Progenitor cell of endocrine pancreas (in vitro differentiated cells): ENCODE measurements at regions not wholly inside any gene's neighbourhood (a gene's known extent, or its start where the extent isn't known, plus 50 kb on each side); places are given as distances from the start of the nearest gene placed in this dataset.

Source experiments
- DNase-seq: peaks from one replicate; pipeline ENCODE4 v3.0.0; 2021; ENCODE audit warnings: low spot score; ENCODE audit not compliant: unreplicated experiment
- H3K27ac Mint-ChIP-seq: 2 replicates; pipeline ENCODE4 v1.8.0; 2021; ENCODE audit warnings: mild to moderate bottlenecking, moderate library complexity, mixed read lengths
- H3K27me3 Mint-ChIP-seq: 2 replicates; pipeline ENCODE4 v1.8.0; 2021; ENCODE audit warnings: mixed read lengths
- H3K36me3 Mint-ChIP-seq: 2 replicates; pipeline ENCODE4 v1.8.0; 2022; ENCODE audit warnings: mixed read lengths; ENCODE audit not compliant: insufficient read depth
- H3K4me1 Mint-ChIP-seq: 2 replicates; pipeline ENCODE4 v1.8.0; 2021; ENCODE audit warnings: low read depth, mixed read lengths
- H3K4me3 Mint-ChIP-seq: 2 replicates; pipeline ENCODE4 v1.8.0; 2021; ENCODE audit warnings: low read depth, mild to moderate bottlenecking, moderate library complexity, mixed read lengths
- H3K9me3 Mint-ChIP-seq: 2 replicates; pipeline ENCODE4 v1.8.0; 2021; ENCODE audit warnings: low read depth, mixed read lengths
- TF ChIP-seq, protein P1 (sequence below): fragments of 200-600 bp; sonication (generic); IDR thresholded peaks from one replicate; pipeline ENCODE4 v1.5.0; 2021; ENCODE audit warnings: antibody characterized with exemption, mild to moderate bottlenecking; ENCODE audit not compliant: unreplicated experiment

GRCh38 chr3:116963802-116964201, 254.2 kb downstream of the TUSC7 start:
- DNase-seq = no peak
- TF ChIP-seq, protein P1, sequence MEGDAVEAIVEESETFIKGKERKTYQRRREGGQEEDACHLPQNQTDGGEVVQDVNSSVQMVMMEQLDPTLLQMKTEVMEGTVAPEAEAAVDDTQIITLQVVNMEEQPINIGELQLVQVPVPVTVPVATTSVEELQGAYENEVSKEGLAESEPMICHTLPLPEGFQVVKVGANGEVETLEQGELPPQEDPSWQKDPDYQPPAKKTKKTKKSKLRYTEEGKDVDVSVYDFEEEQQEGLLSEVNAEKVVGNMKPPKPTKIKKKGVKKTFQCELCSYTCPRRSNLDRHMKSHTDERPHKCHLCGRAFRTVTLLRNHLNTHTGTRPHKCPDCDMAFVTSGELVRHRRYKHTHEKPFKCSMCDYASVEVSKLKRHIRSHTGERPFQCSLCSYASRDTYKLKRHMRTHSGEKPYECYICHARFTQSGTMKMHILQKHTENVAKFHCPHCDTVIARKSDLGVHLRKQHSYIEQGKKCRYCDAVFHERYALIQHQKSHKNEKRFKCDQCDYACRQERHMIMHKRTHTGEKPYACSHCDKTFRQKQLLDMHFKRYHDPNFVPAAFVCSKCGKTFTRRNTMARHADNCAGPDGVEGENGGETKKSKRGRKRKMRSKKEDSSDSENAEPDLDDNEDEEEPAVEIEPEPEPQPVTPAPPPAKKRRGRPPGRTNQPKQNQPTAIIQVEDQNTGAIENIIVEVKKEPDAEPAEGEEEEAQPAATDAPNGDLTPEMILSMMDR = no peak
- Mint-ChIP-seq H3K9me3 (no peaks in the 10 kb centered on the region), H3K36me3 (no peaks in the 10 kb centered on the region), H3K4me3 (no peak overlapping the region), H3K27ac (no peak overlapping the region), H3K27me3 (no peaks in the 10 kb centered on the region), H3K4me1 (peaks cover 10% of the 10 kb centered on the region)

- Mint-ChIP-seq H3K27ac (no peak overlapping the region), H3K4me3 (no peak overlapping the region), H3K9me3 (no peaks in the 10 kb centered on the region), H3K27me3 (no peaks in the 10 kb centered on the region), H3K36me3 (no peaks in the 10 kb centered on the region), H3K4me1 (no peaks in the 10 kb centered on the region)
- no peak for DNase-seq
- TF ChIP-seq, protein P1 = no peak
Observed at GRCh38 chr3:116966649-116967048, 257.1 kb downstream of the TUSC7 start.

GRCh38 chr3:116969135-116969534, 259.6 kb downstream of the TUSC7 start:
- no peak for DNase-seq
- H3K4me3 Mint-ChIP-seq = no peak overlapping the region

DNA sequence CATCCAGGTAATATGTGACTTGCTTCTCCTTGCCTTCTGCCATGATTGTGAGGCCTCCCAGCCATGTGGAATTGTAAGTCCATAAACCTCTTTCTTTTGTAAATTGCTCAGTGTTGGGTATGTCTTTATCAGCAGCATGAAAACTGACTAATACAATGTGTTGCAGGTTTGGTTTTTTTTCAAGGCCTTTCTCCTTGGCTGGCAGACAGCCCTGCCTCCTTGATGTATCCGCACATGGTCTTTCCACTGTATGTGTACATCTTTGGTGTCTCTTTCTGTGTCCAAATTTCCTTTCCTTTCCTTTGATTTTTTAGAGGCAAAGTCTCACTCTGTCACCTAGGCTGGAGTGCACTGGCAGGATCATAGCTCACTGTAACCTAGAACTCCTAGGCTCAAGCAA, 260.1 kb downstream of the TUSC7 start:
- TF ChIP-seq, protein P1 = no peak
- no peak overlapping the region for H3K27ac Mint-ChIP-seq
- H3K27me3 Mint-ChIP-seq = no peaks in the 10 kb centered on the region
- no peaks in the 10 kb centered on the region for H3K9me3 Mint-ChIP-seq
- no peaks in the 10 kb centered on the region for H3K4me1 Mint-ChIP-seq
- DNase-seq = no peak
- no peaks in the 10 kb centered on the region for H3K36me3 Mint-ChIP-seq
- H3K4me3 Mint-ChIP-seq = no peak overlapping the region

More at GRCh38 chr3:116969135-116969534, 259.6 kb downstream of the TUSC7 start:
- Mint-ChIP-seq H3K4me1 (no peaks in the 10 kb centered on the region), H3K9me3 (no peaks in the 10 kb centered on the region), H3K27me3 (no peaks in the 10 kb centered on the region), H3K36me3 (no peaks in the 10 kb centered on the region), H3K27ac (no peak overlapping the region)
- TF ChIP-seq, protein P1 = no peak

- Mint-ChIP-seq H3K9me3 (no peaks in the 10 kb centered on the region), H3K36me3 (no peaks in the 10 kb centered on the region), H3K4me1 (no peaks in the 10 kb centered on the region), H3K27ac (no peak overlapping the region), H3K27me3 (no peaks in the 10 kb centered on the region), H3K4me3 (no peak overlapping the region)
- DNase-seq = no peak
- TF ChIP-seq, protein P1 = no peak
Observed at GRCh38 chr3:116971531-116971930, 262.0 kb downstream of the TUSC7 start.

GRCh38 chr3:116974702-116975101, 265.1 kb downstream of the TUSC7 start:
- Mint-ChIP-seq H3K27ac (no peak overlapping the region), H3K27me3 (no peaks in the 10 kb centered on the region), H3K4me3 (no peak overlapping the region), H3K36me3 (no peaks in the 10 kb centered on the region), H3K4me1 (no peaks in the 10 kb centered on the region), H3K9me3 (no peaks in the 10 kb centered on the region)
- TF ChIP-seq, protein P1 = no peak
- DNase-seq = no peak
